H1 (cell line): ENCODE measurements at regions not wholly inside any gene's neighbourhood (a gene's known extent, or its start where the extent isn't known, plus 50 kb on each side); places are given as distances from the start of the nearest gene placed in this dataset.

Experiments
- CTCF ChIA-PET: fragments of 300-600 bp; sonication (Branson Sonifier 250); formaldehyde crosslinking; loops from one replicate; lab custom pipeline; 2021; ENCODE audit not compliant: partially characterized antibody; lab: Charles Lee
- POLR2A ChIA-PET: fragments of 300-600 bp; sonication (Branson Sonifier 250); formaldehyde crosslinking; loops from one replicate; lab custom pipeline; 2021; ENCODE audit warnings: inconsistent platforms; ENCODE audit not compliant: partially characterized antibody; lab: Charles Lee
- DNase-seq, 2 experiments: peaks; one replicate each; pipeline versions ENCODE4 v3.0.0 to v3.0.0-alpha.2; 2010 to 2022; ENCODE audit warnings: low spot score in 2 of 2, low read depth in 1 of 2, mixed read lengths in 1 of 2
- FAIRE-seq: peaks from 2 replicates; lab custom pipeline; 2011; peaks lifted over from hg19 to GRCh38; lab: Jason Lieb, UNC
- H2AFZ ChIP-seq: 2 replicates; pipeline ENCODE4 v1.8.1; 2012; ENCODE audit warnings: low read length, inconsistent platforms
- H2AK5ac ChIP-seq: 2 replicates; pipeline ENCODE4 v1.6.1; 2013; ENCODE audit warnings: low read depth, low read length
- H2BK120ac ChIP-seq: replicated peaks from 2 replicates; pipeline ENCODE3; 2013; ENCODE audit warnings: low read depth, low read length, inconsistent platforms
- H2BK12ac ChIP-seq: 2 replicates; pipeline ENCODE4 v1.6.1; 2013; ENCODE audit warnings: low read depth, low read length
- H2BK15ac ChIP-seq: 2 replicates; pipeline ENCODE4 v1.6.1; 2013; ENCODE audit warnings: low read length
- H2BK20ac ChIP-seq: 2 replicates; pipeline ENCODE4 v1.6.1; 2013; ENCODE audit warnings: low read length
- H2BK5ac ChIP-seq: 2 replicates; pipeline ENCODE4 v1.6.1; 2013; ENCODE audit warnings: low read depth, low read length
- H3K14ac ChIP-seq: 2 replicates; pipeline ENCODE4 v1.6.1; 2013; ENCODE audit warnings: inconsistent platforms; ENCODE audit not compliant: insufficient read length
- H3K18ac ChIP-seq: 2 replicates; pipeline ENCODE4 v1.6.1; 2013; ENCODE audit warnings: low read length; ENCODE audit errors: extremely low read depth
- H3K23ac ChIP-seq: 2 replicates; pipeline ENCODE4 v1.6.1; 2013; ENCODE audit warnings: inconsistent platforms; ENCODE audit not compliant: insufficient read length
- H3K23me2 ChIP-seq: 2 replicates; pipeline ENCODE4 v1.6.1; 2013; ENCODE audit warnings: low read depth, low read length
- H3K27ac ChIP-seq: 2 replicates; pipeline ENCODE4 v1.6.1; 2011; ENCODE audit warnings: low read depth, low read length, inconsistent platforms
- H3K27me3 ChIP-seq, 4 experiments: replicated peaks in 1 of 4; 1 replicate in 1 of 4; 2 replicates in 3 of 4; pipeline versions ENCODE4 v1.6.1 to v1.8.1; 2011 to 2013; ENCODE audit warnings: low read length in 3 of 4, mild to moderate bottlenecking in 3 of 4, inconsistent platforms in 2 of 4, mixed read lengths in 2 of 4, moderate library complexity in 1 of 4; ENCODE audit not compliant: control insufficient read depth in 3 of 4, insufficient read depth in 3 of 4; ENCODE audit errors: extremely low read depth in 1 of 4
- H3K36me3 ChIP-seq, 4 experiments: 2 replicates each; pipeline versions ENCODE4 v1.6.1 to v1.8.1; 2011 to 2013; ENCODE audit warnings: mild to moderate bottlenecking in 4 of 4, low read length in 3 of 4, moderate library complexity in 2 of 4, control low read depth in 1 of 4, inconsistent platforms in 1 of 4; ENCODE audit not compliant: insufficient read depth in 4 of 4, control insufficient read depth in 2 of 4
- H3K4ac ChIP-seq: replicated peaks from 2 replicates; pipeline ENCODE3; 2013; ENCODE audit warnings: low read length, low read depth, mixed read lengths, inconsistent platforms; ENCODE audit not compliant: insufficient read length
- H3K4me1 ChIP-seq, 4 experiments: replicated peaks in 1 of 4; 1 replicate in 1 of 4; 2 replicates in 3 of 4; pipeline versions ENCODE4 v1.6.1 to v1.8.1; 2011 to 2013; ENCODE audit warnings: low read length in 3 of 4, inconsistent platforms in 2 of 4, mixed read lengths in 1 of 4; ENCODE audit not compliant: insufficient read depth in 4 of 4, control insufficient read depth in 3 of 4
- H3K4me2 ChIP-seq, 2 experiments: 2 replicates each; pipeline versions ENCODE4 v1.6.1 to v1.8.1; 2011 to 2013; ENCODE audit warnings: low read depth in 2 of 2, low read length in 2 of 2, control low read depth in 1 of 2, inconsistent platforms in 1 of 2, mild to moderate bottlenecking in 1 of 2; ENCODE audit not compliant: insufficient read depth in 1 of 2
- H3K4me3 ChIP-seq, 4 experiments: fragments of 200-600, 300-600 bp in 1 of 4; sonication (generic), shearing (Covaris generic), sonication (Bioruptor Twin) in 1 of 4; 2 replicates each; pipeline versions ENCODE4 v1.5.1 to v1.8.1; 2011 to 2016; ENCODE audit warnings: low read length in 4 of 4, low read depth in 3 of 4, control low read depth in 2 of 4, inconsistent platforms in 2 of 4, mild to moderate bottlenecking in 2 of 4, mixed read lengths in 1 of 4, moderate library complexity in 1 of 4; ENCODE audit not compliant: insufficient read depth in 2 of 4; ENCODE audit errors: extremely low read depth in 1 of 4
- H3K56ac ChIP-seq: replicated peaks from 2 replicates; pipeline ENCODE3; 2013; ENCODE audit warnings: low read depth, mild to moderate bottlenecking, mixed read lengths, low read length, inconsistent platforms; ENCODE audit not compliant: insufficient read length
- H3K79me1 ChIP-seq: 2 replicates; pipeline ENCODE4 v1.6.1; 2013; ENCODE audit warnings: low read depth, low read length, control low read depth
- H3K79me2 ChIP-seq, 2 experiments: 2 replicates each; pipeline versions ENCODE4 v1.6.1 to v1.8.1; 2012 to 2013; ENCODE audit warnings: low read length in 2 of 2, mild to moderate bottlenecking in 2 of 2, inconsistent platforms in 1 of 2; ENCODE audit not compliant: insufficient read depth in 2 of 2, control insufficient read depth in 1 of 2
- H3K9ac ChIP-seq, 4 experiments: replicated peaks in 1 of 4; 1 replicate in 1 of 4; 2 replicates in 3 of 4; pipeline versions ENCODE4 v1.6.1 to v1.8.1; 2011 to 2013; ENCODE audit warnings: low read depth in 3 of 4, low read length in 3 of 4, control low read depth in 2 of 4, mild to moderate bottlenecking in 2 of 4, moderate library complexity in 2 of 4, inconsistent platforms in 1 of 4; ENCODE audit errors: extremely low read depth in 1 of 4
- H3K9me3 ChIP-seq, 2 experiments: 2 replicates each; pipeline versions ENCODE4 v1.6.1 to v1.8.1; 2012 to 2013; ENCODE audit warnings: mild to moderate bottlenecking in 2 of 2, moderate library complexity in 2 of 2, control low read depth in 1 of 2, inconsistent platforms in 1 of 2, low read depth in 1 of 2, low read length in 1 of 2, mixed read lengths in 1 of 2; ENCODE audit not compliant: insufficient read depth in 2 of 2
- H4K20me1 ChIP-seq, 2 experiments: replicated peaks in 1 of 2; 2 replicates each; pipeline versions ENCODE3 to v1.8.1; 2011 to 2013; ENCODE audit warnings: inconsistent platforms in 2 of 2, low read length in 2 of 2, mild to moderate bottlenecking in 1 of 2; ENCODE audit not compliant: insufficient read depth in 2 of 2, control insufficient read depth in 1 of 2
- H4K5ac ChIP-seq: 2 replicates; pipeline ENCODE4 v1.6.1; 2013; ENCODE audit warnings: low read length, low read depth, mixed read lengths, inconsistent platforms; ENCODE audit not compliant: insufficient read length
- H4K8ac ChIP-seq: 2 replicates; pipeline ENCODE4 v1.8.0; 2013; ENCODE audit warnings: mild to moderate bottlenecking, moderate library complexity, low read length, inconsistent platforms; ENCODE audit not compliant: insufficient read depth; ENCODE audit errors: extremely low read depth
- H4K91ac ChIP-seq: replicated peaks from 2 replicates; pipeline ENCODE3; 2013; ENCODE audit warnings: low read length, mixed read lengths, inconsistent platforms; ENCODE audit not compliant: insufficient read length
- BCL11A ChIP-seq, 2 experiments: IDR thresholded peaks; one replicate each; pipeline ENCODE4 v1.6.1; 2011; ENCODE audit warnings: low read depth in 2 of 2, low read length in 2 of 2, mild to moderate bottlenecking in 2 of 2
- FOSL1 ChIP-seq: IDR thresholded peaks from 2 replicates; pipeline ENCODE4 v1.6.1; 2011; ENCODE audit warnings: mild to moderate bottlenecking, low read depth, low read length, moderate library complexity; ENCODE audit not compliant: insufficient read depth
- TEAD4 ChIP-seq: IDR thresholded peaks from 2 replicates; pipeline ENCODE4 v1.6.1; 2012; ENCODE audit warnings: low read depth, low read length, inconsistent platforms, mixed read lengths
- ZNF274 ChIP-seq: IDR thresholded peaks from 2 replicates; pipeline ENCODE4 v1.7.0; 2012; ENCODE audit warnings: low read length, borderline replicate concordance; ENCODE audit errors: extremely low read depth
- WGBS, 2 experiments: shearing (Covaris generic) in 1 of 2; methylation state at CpG; one replicate each; pipeline versions ENCODE4 v1.1.6 to v1.1.7; 2013 to 2015; ENCODE audit warnings: low lambda C conversion rate in 2 of 2, mixed read lengths in 2 of 2, inconsistent platforms in 1 of 2, low coverage in 1 of 2, missing lambda C conversion rate in 1 of 2; ENCODE audit not compliant: insufficient replicate concordance in 2 of 2, insufficient coverage in 1 of 2, insufficient read length in 1 of 2; ENCODE audit errors: extremely low coverage in 1 of 2, missing lambda C conversion rate in 1 of 2; 5-methylcytosine and 5-hydroxymethylcytosine counted together

DNA sequence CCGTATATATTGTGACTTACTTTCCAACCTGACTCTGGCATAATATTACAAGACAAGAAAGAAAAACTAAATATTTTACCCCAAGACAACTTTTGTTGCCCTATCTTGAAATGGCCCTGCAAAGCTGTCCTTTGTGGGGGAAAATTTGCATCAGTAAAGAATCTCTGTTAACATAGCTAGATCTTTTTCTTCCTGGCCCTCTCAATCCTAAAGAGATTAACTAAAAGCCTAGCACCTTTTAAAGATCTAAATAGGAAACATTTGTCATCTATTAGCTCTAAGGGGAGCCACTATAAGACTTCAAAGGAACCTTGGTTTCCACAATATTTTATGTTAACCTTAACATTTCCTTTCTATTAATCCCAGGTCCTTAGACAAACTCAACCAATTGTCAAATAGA lies 199.0 kb upstream of the SLITRK3 start:
- no peak for FAIRE-seq
- no peak overlapping the region for H2AK5ac ChIP-seq
- TF ChIP-seq ZNF274: no peak
- no peak for TF ChIP-seq TEAD4
- TF ChIP-seq FOSL1: no peak
- no peak for TF ChIP-seq BCL11A (IDR thresholded peaks at IDR 0.05; ENCODE audit: low read depth in 2 of 2, low read length in 2 of 2)
- POLR2A ChIA-PET: no interaction called here
- no peak overlapping the region for H3K4me3 ChIP-seq
- H2BK12ac ChIP-seq: no peak overlapping the region
- no peak overlapping the region for H2BK5ac ChIP-seq
- no peak overlapping the region for H3K4me2 ChIP-seq
- H4K8ac ChIP-seq: no peak overlapping the region
- no peaks in the 10 kb centered on the region for H4K20me1 ChIP-seq
- H3K14ac ChIP-seq: no peak overlapping the region
- no peak overlapping the region for H2BK20ac ChIP-seq
- H3K79me2 ChIP-seq: no peaks in the 10 kb centered on the region
- H3K27me3 ChIP-seq: no peaks in the 10 kb centered on the region
- no peak overlapping the region for H3K23ac ChIP-seq
- H3K9me3 ChIP-seq: no peaks in the 10 kb centered on the region
- no peak overlapping the region for H3K56ac ChIP-seq
- H4K91ac ChIP-seq: no peak overlapping the region
- no peak for DNase-seq
- 75% methylated on average over 1 of the region's 1 CpG; no CpG with 5 or more reads in 1 of the 2 experiments for WGBS, 2 experiments
- H3K27ac ChIP-seq: no peak overlapping the region
- H3K23me2 ChIP-seq: no peaks in the 10 kb centered on the region
- no peak overlapping the region for H2AFZ ChIP-seq
- no peak overlapping the region for H2BK120ac ChIP-seq
- H3K79me1 ChIP-seq: no peaks in the 10 kb centered on the region
- no peak overlapping the region for H3K9ac ChIP-seq
- no peaks in the 10 kb centered on the region for H3K36me3 ChIP-seq
- no peak overlapping the region for H4K5ac ChIP-seq
- no peak overlapping the region for H3K18ac ChIP-seq
- no peak overlapping the region for H3K4ac ChIP-seq
- H3K4me1 ChIP-seq: peaks cover 0 to 3% (median 0%) of the 10 kb centered on the region in 4 experiments; a peak in 2 of 7 replicates
- CTCF ChIA-PET: interaction anchor here (1.3 kb wide), 1 partner anchor 95 kb away, joined by 3 read pairs; no protein-coding TSS in a partner anchor
- no peak overlapping the region for H2BK15ac ChIP-seq
